HCT116 (cell line): ENCODE measurements at regions not wholly inside any gene's neighbourhood (a gene's known extent, or its start where the extent isn't known, plus 50 kb on each side); places are given as distances from the start of the nearest gene placed in this dataset.

Experiments
- CTCF ChIP-seq, 3 experiments: fragments of 200-600 bp in 1 of 3; sonication (generic) in 1 of 3; IDR thresholded peaks in 2 of 3; conservative IDR thresholded peaks in 1 of 3; 2 replicates each; pipeline ENCODE4 v1.5.1; 2012 to 2017; ENCODE audit warnings: low read depth in 2 of 3, low read length in 2 of 3, antibody characterized with exemption in 1 of 3, borderline replicate concordance in 1 of 3, control low read depth in 1 of 3, mild to moderate bottlenecking in 1 of 3, mixed read lengths in 1 of 3, mixed run types in 1 of 3, moderate library complexity in 1 of 3; ENCODE audit not compliant: insufficient read depth in 1 of 3
- EZH2 ChIP-seq: fragments of 200-600 bp; sonication (generic); IDR thresholded peaks from 2 replicates; pipeline ENCODE4 v1.6.1; 2017; ENCODE audit warnings: antibody characterized with exemption, mixed run types
- POLR2A ChIP-seq: IDR thresholded peaks from 2 replicates; pipeline ENCODE4 v1.7.0; 2011; ENCODE audit warnings: borderline replicate concordance; ENCODE audit not compliant: insufficient read depth, insufficient read length; ENCODE audit errors: extremely low read depth
- POLR2AphosphoS5 ChIP-seq: IDR thresholded peaks from 2 replicates; pipeline ENCODE4 v1.6.1; 2011; ENCODE audit warnings: mild to moderate bottlenecking, low read depth, low read length, moderate library complexity

- no peak for TF ChIP-seq CTCF (IDR thresholded peaks at IDR 0.05 in 2 of 3, conservative IDR thresholded peaks at IDR 0.05 in 1 of 3; ENCODE audit: borderline replicate concordance in 1 of 3, insufficient read depth in 1 of 3, low read depth in 2 of 3, low read length in 2 of 3)
- no peak for TF ChIP-seq POLR2AphosphoS5
- no peak for TF ChIP-seq POLR2A
- no peak for TF ChIP-seq EZH2
Measured at GRCh38 chr1:203993256-203993655, 79.7 kb upstream of the SOX13 start.
